GM12892 (cell line): ENCODE measurements at regions not wholly inside any gene's neighbourhood (a gene's known extent, or its start where the extent isn't known, plus 50 kb on each side); places are given as distances from the start of the nearest gene placed in this dataset.

Experiments
- POLR2A ChIP-seq: IDR thresholded peaks from 2 replicates; pipeline ENCODE4 v1.6.1; 2011; ENCODE audit warnings: low read depth, low read length, control low read depth
- POLR2AphosphoS5 ChIP-seq: IDR thresholded peaks from 2 replicates; pipeline ENCODE4 v1.6.1; 2011; ENCODE audit warnings: low read depth, low read length, control low read depth
- TAF1 ChIP-seq: IDR thresholded peaks from 2 replicates; pipeline ENCODE4 v1.6.1; 2011; ENCODE audit warnings: low read depth, mild to moderate bottlenecking, control low read depth, low read length, borderline replicate concordance

GRCh38 chr17:72387487-72387886 is 266.7 kb downstream of the SOX9 start:
- TF ChIP-seq POLR2A (no peak), POLR2AphosphoS5 (no peak), TAF1 (no peak)
